CD1c-positive myeloid dendritic cell (primary cell): ENCODE measurements at regions not wholly inside any gene's neighbourhood (a gene's known extent, or its start where the extent isn't known, plus 50 kb on each side); places are given as distances from the start of the nearest gene placed in this dataset.

Experiments used
- DNase-seq: peaks from one replicate; pipeline ENCODE4 v3.0.0-alpha.2; 2016; ENCODE audit errors: extremely low spot score

GRCh38 chr15:60057554-60057953, 53.4 kb downstream of the FOXB1 start:
- no peak for DNase-seq

- no peak for DNase-seq
Measured at GRCh38 chr15:60059186-60059585, 55.1 kb downstream of the FOXB1 start.

DNA sequence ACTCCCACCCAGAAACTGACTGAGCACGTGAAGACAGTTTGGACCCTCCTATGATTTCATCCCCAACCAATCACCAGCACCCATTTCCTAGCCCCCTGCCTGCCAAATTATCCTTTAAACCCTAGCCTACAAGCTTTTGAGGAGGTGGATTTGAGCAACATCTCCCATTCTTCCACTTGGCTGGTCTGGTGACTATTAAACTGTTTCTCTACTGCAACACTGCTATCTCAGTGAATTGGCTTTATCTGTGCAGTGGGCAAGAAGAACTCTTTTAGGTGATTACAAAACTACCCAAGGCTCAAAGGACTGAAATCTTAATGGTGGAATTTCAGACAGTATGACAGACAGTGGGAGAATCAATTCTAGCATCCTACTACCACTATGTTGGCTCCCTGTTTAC, 57.6 kb downstream of the FOXB1 start:
- no peak for DNase-seq

GRCh38 chr15:60062826-60063225, 58.7 kb downstream of the FOXB1 start:
- no peak for DNase-seq

- no peak for DNase-seq
Measured at GRCh38 chr15:60065951-60066350, 61.8 kb downstream of the FOXB1 start.

DNA sequence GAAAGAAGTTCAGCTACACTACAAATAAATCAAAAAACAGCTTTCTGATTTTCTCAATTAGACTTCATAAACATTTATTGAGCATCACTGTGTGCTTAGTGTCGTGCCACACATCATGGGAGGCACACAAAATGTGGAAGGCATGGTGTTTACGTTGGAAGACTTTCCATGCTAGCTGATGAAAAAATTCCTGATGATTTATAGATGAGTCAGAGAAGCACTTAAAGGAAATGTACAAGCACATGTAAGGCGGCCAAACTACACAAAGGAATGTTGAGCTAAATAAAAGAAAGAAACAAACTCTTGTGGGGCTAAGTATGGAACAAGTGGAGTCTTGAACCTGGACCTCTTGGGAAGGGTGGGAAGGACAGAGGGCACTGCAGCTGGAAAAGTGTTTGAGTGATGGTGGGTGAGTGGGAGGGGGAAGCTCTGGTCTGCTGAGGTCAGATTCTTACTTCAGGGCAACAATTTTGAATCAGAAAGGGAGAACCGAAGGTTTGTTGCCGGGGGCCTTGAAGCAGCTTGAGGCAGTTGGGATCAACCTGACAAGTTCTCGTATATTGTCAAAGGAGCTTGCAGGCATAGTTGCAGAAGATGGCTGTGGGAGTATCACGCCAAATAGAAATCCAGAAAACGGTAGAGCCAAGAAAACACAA, 66.9 kb downstream of the FOXB1 start:
- DNase-seq, result no peak

DNA sequence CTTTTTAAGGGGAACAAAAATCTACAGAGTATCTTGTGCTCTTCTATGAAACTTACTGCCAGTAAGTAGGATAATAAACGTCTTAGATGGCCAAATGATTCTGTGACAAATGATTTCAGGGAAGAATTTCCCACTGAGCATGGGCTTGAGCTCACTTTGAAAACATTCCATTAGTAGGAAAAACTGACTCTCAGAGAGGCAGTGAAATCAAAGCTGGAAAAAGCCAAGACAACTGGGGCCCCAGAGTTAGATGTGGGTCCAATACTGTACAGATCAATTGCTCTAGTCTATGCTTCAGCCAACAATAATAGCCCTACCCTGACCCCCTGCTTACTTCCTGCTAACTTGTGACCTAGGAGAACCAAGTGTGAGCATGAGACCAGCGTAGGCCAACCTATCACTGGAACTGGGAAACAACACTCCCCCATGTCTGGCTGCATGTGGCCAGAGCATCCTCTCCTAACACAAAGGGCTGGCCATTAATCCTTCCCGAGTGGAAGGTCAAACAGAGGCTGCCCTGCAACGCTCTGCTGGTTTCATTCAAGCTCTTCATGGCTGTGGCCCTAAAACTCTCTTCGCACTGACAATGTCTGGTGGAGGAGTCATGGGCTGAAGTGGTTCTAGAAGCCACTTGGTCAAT, 68.8 kb downstream of the FOXB1 start:
- no peak for DNase-seq

- DNase-seq, result no peak
Measured at GRCh38 chr15:60073466-60073840, 69.3 kb downstream of the FOXB1 start.

DNA sequence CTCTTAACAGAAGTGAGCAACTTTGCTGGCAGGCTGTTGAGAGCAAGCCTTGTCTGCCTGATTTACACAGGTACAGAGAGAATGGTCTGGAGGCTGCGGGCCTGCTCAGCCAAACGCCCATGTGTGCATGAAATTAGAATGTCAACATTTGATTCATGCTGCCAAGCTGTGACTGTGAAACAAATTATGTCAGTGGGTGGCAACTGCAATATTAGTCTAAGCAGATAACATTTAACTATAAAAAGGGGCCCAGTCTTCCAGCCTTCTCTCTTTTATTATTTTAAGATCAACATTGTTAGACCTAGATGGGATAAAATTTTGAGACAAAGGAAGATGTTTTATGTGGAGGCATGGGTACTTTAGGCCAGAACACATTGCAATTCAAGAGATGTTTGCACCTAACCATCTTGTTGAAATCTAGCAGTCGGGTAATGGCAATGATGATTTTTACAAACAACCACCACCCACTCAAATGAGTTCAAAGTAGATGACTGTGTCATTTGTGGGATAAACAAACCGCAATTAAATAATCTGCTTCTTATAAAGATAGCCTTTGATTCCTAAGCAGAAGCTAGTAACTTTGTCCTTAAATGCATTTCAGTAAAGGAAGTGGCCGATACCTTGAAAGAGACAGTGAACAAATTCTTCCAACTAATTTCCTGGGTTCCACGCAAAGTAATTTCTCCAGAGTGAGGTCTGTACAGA, 70.2 kb downstream of the FOXB1 start:
- no peak for DNase-seq

GRCh38 chr15:60076045-60076444, 71.9 kb downstream of the FOXB1 start:
- no peak for DNase-seq

DNA sequence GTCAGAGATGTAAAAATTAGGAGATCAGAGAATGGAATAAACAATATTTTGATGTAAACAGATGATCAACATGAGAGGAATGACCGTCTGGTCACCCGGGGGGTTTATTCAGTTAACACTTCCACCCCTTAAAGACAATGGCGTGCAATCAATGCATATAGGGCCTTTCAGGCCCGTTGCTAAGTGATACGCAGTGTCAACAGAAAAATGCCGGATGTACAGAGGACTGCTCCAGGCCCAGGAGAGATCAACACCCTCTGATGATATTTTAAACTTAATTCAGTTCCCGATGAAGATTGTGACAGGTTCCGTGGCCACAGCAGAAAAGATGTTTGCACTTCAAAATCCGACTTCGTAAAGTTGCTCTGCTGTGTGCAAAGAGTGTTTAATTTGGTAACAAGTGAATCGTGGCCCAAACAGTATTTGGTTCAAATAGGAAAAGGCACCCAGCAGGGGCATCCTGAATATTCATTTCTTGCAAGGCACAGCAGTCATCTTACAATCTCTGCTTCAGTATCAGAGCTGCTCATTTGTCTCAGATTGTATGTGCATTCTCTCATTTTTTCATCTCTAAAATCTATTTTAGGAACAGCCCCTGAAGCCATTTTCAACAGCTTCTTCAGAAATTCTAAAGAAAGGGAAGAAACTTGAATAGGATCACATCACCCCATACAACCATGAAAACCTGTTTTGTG, 72.6 kb downstream of the FOXB1 start:
- DNase-seq, result no peak

DNA sequence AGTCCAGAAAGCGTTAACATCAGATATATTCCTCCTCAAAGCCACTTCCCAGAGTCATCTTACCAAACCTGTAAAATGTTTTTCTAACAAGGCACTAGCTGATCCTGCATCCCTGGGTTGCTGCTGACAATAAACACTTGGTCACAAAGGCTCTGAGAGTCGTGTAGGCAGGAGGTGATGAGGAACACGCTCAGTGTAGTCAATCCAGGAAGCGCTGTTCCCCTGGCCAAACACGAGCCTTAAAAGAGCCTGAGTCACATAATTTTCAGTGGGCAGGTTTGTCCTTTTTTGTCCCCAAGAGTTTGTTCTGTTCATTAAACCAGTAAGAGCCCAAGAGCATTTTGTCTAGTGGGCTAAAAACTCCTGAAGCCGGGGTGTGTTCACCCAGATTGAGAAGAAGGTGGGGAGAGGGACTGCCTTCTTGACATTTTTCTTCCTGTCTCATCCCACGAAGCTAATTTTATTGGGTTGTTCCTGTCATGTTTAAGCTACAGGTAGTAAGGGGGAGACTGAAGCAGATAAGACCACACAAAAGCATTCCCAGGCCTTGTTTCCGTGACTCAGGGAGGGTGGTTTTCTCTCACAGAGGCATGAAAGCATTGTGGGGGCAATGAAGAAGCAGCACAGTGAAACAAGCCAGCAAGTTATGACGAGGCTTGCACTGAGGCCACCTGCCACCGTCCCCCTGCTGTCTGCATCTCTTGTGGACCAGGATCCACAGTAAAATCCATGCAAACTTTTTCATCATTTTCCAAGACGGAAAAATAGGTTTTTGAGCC, 73.7 kb downstream of the FOXB1 start:
- no peak for DNase-seq

- DNase-seq, result no peak
Measured at GRCh38 chr15:60079210-60079609, 75.1 kb downstream of the FOXB1 start.

- no peak for DNase-seq
Measured at GRCh38 chr15:60081976-60082375, 77.9 kb downstream of the FOXB1 start.

DNA sequence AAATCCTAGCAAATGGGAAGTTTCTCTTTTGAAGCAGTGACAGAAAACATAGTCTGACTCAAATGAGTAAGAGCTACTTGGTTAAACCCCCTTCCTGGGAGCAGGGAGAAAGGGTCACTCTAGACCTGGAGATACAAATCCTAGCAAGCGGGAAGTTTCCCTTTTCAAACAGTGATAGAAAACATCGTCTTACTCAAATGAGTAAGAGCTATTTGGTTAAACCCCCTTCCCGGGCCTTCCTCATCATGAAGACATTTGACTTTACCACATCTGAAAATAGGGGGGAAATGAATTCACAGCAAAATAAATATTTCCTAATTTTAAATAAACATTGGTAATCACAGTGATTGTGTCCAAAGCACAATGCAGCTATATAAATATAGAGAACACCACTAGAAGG, 79.2 kb downstream of the FOXB1 start:
- DNase-seq, result no peak

- DNase-seq, result no peak
Measured at GRCh38 chr15:60086681-60087429, 82.7 kb downstream of the FOXB1 start.

DNA sequence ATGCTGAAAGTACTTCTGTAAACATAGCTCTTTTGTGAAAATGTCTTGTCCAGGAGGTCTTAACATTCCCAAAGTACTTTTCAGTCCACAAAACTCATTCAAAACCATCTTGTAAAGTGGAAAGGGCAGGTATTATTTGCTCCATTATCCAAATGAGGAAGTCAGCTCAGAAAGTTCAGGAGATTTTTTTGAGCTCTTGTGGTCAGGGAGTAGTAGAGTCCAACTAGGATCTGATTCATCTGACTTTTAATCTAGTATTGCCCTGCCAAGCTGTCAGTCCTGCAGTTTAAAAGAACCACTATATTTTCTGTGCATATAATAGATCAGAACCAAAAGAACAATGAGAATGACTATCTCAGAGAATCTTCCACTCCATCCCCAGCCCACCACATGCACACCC, 83.5 kb downstream of the FOXB1 start:
- no peak for DNase-seq

DNA sequence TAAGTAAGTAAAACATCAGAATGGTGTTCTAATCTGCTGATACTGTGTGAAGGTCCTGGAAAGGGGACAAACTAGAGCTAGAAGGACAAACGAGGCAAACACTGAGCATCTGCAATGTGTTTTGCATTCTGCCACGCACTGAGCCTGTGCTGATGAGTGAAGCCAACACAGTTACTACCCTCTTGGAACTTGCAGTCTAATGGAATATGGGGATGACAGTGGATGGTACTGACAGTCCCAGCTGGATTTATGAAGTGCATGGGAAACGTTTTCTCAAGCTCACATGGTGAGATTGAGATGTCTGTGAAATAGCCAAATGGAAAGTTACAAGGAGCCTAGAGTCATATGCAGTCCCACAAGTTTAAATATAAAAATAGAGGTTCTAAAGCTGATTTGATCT, 86.6 kb downstream of the FOXB1 start:
- no peak for DNase-seq

DNA sequence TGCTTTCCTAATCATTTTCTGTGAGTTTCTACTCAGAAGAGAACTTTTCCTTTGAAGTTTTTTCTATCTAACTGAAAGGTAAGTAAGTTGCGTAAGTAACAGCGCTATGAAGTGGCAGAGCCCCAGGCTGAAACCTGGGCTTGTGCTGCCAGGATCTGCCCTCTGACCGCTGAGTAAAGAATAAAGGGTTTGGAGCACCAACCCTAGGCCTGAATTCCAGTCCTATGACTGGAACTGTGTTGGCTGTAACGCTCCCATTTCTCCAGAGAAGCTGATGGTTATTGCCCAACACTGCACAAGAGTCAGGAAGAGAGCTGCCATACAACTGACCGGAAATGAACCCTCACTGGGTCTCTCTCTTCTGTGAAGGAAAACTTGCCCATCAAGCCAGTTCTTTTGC, 87.0 kb downstream of the FOXB1 start:
- no peak for DNase-seq

DNA sequence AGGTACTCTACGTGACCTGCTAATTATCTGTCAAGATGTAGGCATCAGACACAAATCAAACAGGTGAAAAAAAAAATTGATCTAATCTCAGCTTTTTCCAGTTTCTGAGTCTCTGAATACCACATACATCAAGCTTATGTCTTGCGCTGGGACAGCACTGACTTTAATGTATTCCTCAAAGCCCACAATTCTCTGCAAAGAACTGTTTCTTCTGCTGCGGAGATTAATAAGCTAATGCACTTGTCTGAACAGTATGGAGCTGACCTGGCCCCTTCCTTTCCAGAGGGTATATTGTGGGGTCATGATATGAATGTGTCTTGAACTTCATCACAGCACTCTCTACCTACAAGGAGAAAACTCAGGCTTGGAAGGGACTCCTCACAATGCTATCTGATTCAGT, 87.8 kb downstream of the FOXB1 start:
- no peak for DNase-seq
